ENCODE measurements at regions not wholly inside any gene's neighbourhood (a gene's known extent, or its start where the extent isn't known, plus 50 kb on each side); places are given as distances from the start of the nearest gene placed in this dataset.
A peak's percentile ranks its signal among the peaks of the same experiment; 100 is the strongest.

- Histone ChIP-seq H3K9me3 (ENCODE audit: low read depth) (no peaks in the 10 kb centered on the region), H3F3A (ENCODE audit: low read depth) (no peaks in the 10 kb centered on the region), H3K4me1 (no peaks in the 10 kb centered on the region), H4K20me1 (ENCODE audit: low read depth) (no peaks in the 10 kb centered on the region), H3K36me3 (no peaks in the 10 kb centered on the region), H3K27ac (no peak overlapping the region), H3K79me2 (ENCODE audit: low read depth) (no peaks in the 10 kb centered on the region), H2AFZ (replicated peaks) (peak overlapping the region; percentile 15), H3K4me3 (no peak overlapping the region), H3K27me3 (no peaks in the 10 kb centered on the region), H3K4me2 (no peak overlapping the region), H3K9ac (no peak overlapping the region)
- TF ChIP-seq, protein P1, sequence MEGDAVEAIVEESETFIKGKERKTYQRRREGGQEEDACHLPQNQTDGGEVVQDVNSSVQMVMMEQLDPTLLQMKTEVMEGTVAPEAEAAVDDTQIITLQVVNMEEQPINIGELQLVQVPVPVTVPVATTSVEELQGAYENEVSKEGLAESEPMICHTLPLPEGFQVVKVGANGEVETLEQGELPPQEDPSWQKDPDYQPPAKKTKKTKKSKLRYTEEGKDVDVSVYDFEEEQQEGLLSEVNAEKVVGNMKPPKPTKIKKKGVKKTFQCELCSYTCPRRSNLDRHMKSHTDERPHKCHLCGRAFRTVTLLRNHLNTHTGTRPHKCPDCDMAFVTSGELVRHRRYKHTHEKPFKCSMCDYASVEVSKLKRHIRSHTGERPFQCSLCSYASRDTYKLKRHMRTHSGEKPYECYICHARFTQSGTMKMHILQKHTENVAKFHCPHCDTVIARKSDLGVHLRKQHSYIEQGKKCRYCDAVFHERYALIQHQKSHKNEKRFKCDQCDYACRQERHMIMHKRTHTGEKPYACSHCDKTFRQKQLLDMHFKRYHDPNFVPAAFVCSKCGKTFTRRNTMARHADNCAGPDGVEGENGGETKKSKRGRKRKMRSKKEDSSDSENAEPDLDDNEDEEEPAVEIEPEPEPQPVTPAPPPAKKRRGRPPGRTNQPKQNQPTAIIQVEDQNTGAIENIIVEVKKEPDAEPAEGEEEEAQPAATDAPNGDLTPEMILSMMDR (IDR thresholded peaks at IDR 0.05), result no peak
- no peak for TF ChIP-seq EZH2 (IDR thresholded peaks at IDR 0.05)
- TF ChIP-seq EZH2phosphoT487 (IDR thresholded peaks at IDR 0.05), result no peak
- Mint-ChIP-seq H3K4me1 (peaks cover 4% of the 10 kb centered on the region), H3K27me3 (ENCODE audit: insufficient read depth, low read depth) (no peaks in the 10 kb centered on the region), H3K4me3 (no peak overlapping the region), H3K9me3 (no peaks in the 10 kb centered on the region), H3K36me3 (no peaks in the 10 kb centered on the region), H3K27ac (no peak overlapping the region)
- no peak for DNase-seq (ENCODE audit: low spot score)
Measured at GRCh38 chr1:106223213-106223612, 833.3 kb upstream of the PRMT6 start.

GRCh38 chr1:106224426-106224825 is 832.0 kb upstream of the PRMT6 start:
- H3K4me3 ChIP-seq, result no peak overlapping the region
- H3K4me1 ChIP-seq, result no peaks in the 10 kb centered on the region
- H3F3A ChIP-seq (ENCODE audit: low read depth), result no peaks in the 10 kb centered on the region
- Mint-ChIP-seq H3K27ac (no peak overlapping the region), H3K4me1 (peaks cover 4% of the 10 kb centered on the region), H3K9me3 (no peaks in the 10 kb centered on the region), H3K4me3 (no peak overlapping the region), H3K27me3 (ENCODE audit: insufficient read depth, low read depth) (no peaks in the 10 kb centered on the region), H3K36me3 (no peaks in the 10 kb centered on the region)
- H3K36me3 ChIP-seq, result no peaks in the 10 kb centered on the region
- H3K27ac ChIP-seq, result no peak overlapping the region
- H2AFZ ChIP-seq (replicated peaks), result no peak overlapping the region
- TF ChIP-seq EZH2phosphoT487 (IDR thresholded peaks at IDR 0.05) (no peak), EZH2 (IDR thresholded peaks at IDR 0.05) (no peak)
- TF ChIP-seq, protein P1 (IDR thresholded peaks at IDR 0.05), result no peak
- no peaks in the 10 kb centered on the region for H3K27me3 ChIP-seq
- H3K79me2 ChIP-seq (ENCODE audit: low read depth), result no peaks in the 10 kb centered on the region
- H3K9ac ChIP-seq, result no peak overlapping the region
- H4K20me1 ChIP-seq (ENCODE audit: low read depth), result no peaks in the 10 kb centered on the region
- DNase-seq (ENCODE audit: low spot score), result no peak
- H3K9me3 ChIP-seq (ENCODE audit: low read depth), result no peaks in the 10 kb centered on the region
- no peak overlapping the region for H3K4me2 ChIP-seq

GRCh38 chr1:106225403-106225802 is 831.1 kb upstream of the PRMT6 start:
- Histone ChIP-seq H3K36me3 (no peaks in the 10 kb centered on the region), H3K4me1 (no peaks in the 10 kb centered on the region), H3K27ac (no peak overlapping the region), H3K79me2 (ENCODE audit: low read depth) (no peaks in the 10 kb centered on the region), H3K4me3 (no peak overlapping the region), H4K20me1 (ENCODE audit: low read depth) (no peaks in the 10 kb centered on the region), H3K9me3 (ENCODE audit: low read depth) (no peaks in the 10 kb centered on the region), H2AFZ (replicated peaks) (no peak overlapping the region), H3K4me2 (no peak overlapping the region), H3K27me3 (no peaks in the 10 kb centered on the region), H3F3A (ENCODE audit: low read depth) (no peaks in the 10 kb centered on the region), H3K9ac (no peak overlapping the region)
- DNase-seq (ENCODE audit: low spot score), result no peak
- TF ChIP-seq, protein P1 (IDR thresholded peaks at IDR 0.05), result no peak
- no peak for TF ChIP-seq EZH2phosphoT487 (IDR thresholded peaks at IDR 0.05)
- no peak for TF ChIP-seq EZH2 (IDR thresholded peaks at IDR 0.05)
- no peaks in the 10 kb centered on the region for H3K27me3 Mint-ChIP-seq (ENCODE audit: insufficient read depth, low read depth)
- H3K4me3 Mint-ChIP-seq, result no peak overlapping the region
- no peaks in the 10 kb centered on the region for H3K9me3 Mint-ChIP-seq
- peaks cover 4% of the 10 kb centered on the region for H3K4me1 Mint-ChIP-seq
- H3K36me3 Mint-ChIP-seq, result no peaks in the 10 kb centered on the region
- H3K27ac Mint-ChIP-seq, result no peak overlapping the region
